ENCODE measurements at regions not wholly inside any gene's neighbourhood (a gene's known extent, or its start where the extent isn't known, plus 50 kb on each side); places are given as distances from the start of the nearest gene placed in this dataset.
"Not testable (repeated sequence)": the region's sequence is repeated elsewhere in the genome, so short reads cannot be mapped to it uniquely, and the experiment has no call there.

GRCh38 chr2:128513961-128514283 lies 195.3 kb upstream of the HS6ST1 start:
- no peak overlapping the region for H3K4me3 ChIP-seq (ENCODE audit: low read depth, low read length)
- TF ChIP-seq CTCF (conservative IDR thresholded peaks at IDR 0.05; ENCODE audit: low read depth, low read length): no peak
- no peak for DNase-seq (ENCODE audit: low read depth)

- no peak overlapping the region for H3K4me3 ChIP-seq (ENCODE audit: low read depth, low read length)
- TF ChIP-seq CTCF (conservative IDR thresholded peaks at IDR 0.05; ENCODE audit: low read depth, low read length): no peak
- no peak for DNase-seq (ENCODE audit: low read depth)
Measured at GRCh38 chr2:128514555-128514955, 195.9 kb upstream of the HS6ST1 start.

- no peak for DNase-seq (ENCODE audit: low read depth)
- TF ChIP-seq CTCF (conservative IDR thresholded peaks at IDR 0.05; ENCODE audit: low read depth, low read length): no peak
- no peak overlapping the region for H3K4me3 ChIP-seq (ENCODE audit: low read depth, low read length)
Measured at GRCh38 chr2:128516938-128517337, 198.3 kb upstream of the HS6ST1 start.

- not testable (repeated sequence) for DNase-seq (ENCODE audit: low read depth); H3K4me3 ChIP-seq (ENCODE audit: low read depth, low read length)
Measured at GRCh38 chr2:128519028-128519427, 200.4 kb upstream of the HS6ST1 start.

- no peak for DNase-seq (ENCODE audit: low read depth)
- TF ChIP-seq CTCF (conservative IDR thresholded peaks at IDR 0.05; ENCODE audit: low read depth, low read length): no peak
- H3K4me3 ChIP-seq (ENCODE audit: low read depth, low read length): no peak overlapping the region
Measured at GRCh38 chr2:128519517-128520215, 201.0 kb upstream of the HS6ST1 start.

- H3K4me3 ChIP-seq (ENCODE audit: low read depth, low read length): no peak overlapping the region
- no peak for TF ChIP-seq CTCF (conservative IDR thresholded peaks at IDR 0.05; ENCODE audit: low read depth, low read length)
- no peak for DNase-seq (ENCODE audit: low read depth)
Measured at GRCh38 chr2:128520340-128520739, 201.7 kb upstream of the HS6ST1 start.

- TF ChIP-seq CTCF (conservative IDR thresholded peaks at IDR 0.05; ENCODE audit: low read depth, low read length): no peak
- no peak for DNase-seq (ENCODE audit: low read depth)
- H3K4me3 ChIP-seq (ENCODE audit: low read depth, low read length): no peak overlapping the region
Measured at GRCh38 chr2:128520791-128521190, 202.1 kb upstream of the HS6ST1 start.

Data from choroid plexus epithelial cell (primary cell).